ENCODE measurements at regions not wholly inside any gene's neighbourhood (a gene's known extent, or its start where the extent isn't known, plus 50 kb on each side); places are given as distances from the start of the nearest gene placed in this dataset.
"Not testable (repeated sequence)": the region's sequence is repeated elsewhere in the genome, so short reads cannot be mapped to it uniquely, and the experiment has no call there.

- DNase-seq (ENCODE audit: low read depth): peak; percentile 33
These were observed 213.8 kb downstream of the BCAS1 start for GRCh38 chr20:53856300-53857295.

- DNase-seq (ENCODE audit: low read depth): no peak
These were observed 214.7 kb downstream of the BCAS1 start for GRCh38 chr20:53855733-53856132.

- DNase-seq (ENCODE audit: low read depth): not testable (repeated sequence)
These were observed 215.8 kb downstream of the BCAS1 start for GRCh38 chr20:53854609-53854926.

GRCh38 chr20:53853111-53853713 lies 217.2 kb downstream of the BCAS1 start:
- no peak for DNase-seq (ENCODE audit: low read depth)

- no peak for DNase-seq (ENCODE audit: low read depth)
These were observed 217.7 kb downstream of the BCAS1 start for GRCh38 chr20:53852691-53853090.

- DNase-seq (ENCODE audit: low read depth): no peak
These were observed 218.4 kb downstream of the BCAS1 start for GRCh38 chr20:53852014-53852413.

GRCh38 chr20:53850319-53850718 lies 220.1 kb downstream of the BCAS1 start:
- no peak for DNase-seq (ENCODE audit: low read depth)

GRCh38 chr20:53849471-53850059 lies 220.8 kb downstream of the BCAS1 start:
- no peak for DNase-seq (ENCODE audit: low read depth)

- no peak for DNase-seq (ENCODE audit: low read depth)
These were observed 222.1 kb downstream of the BCAS1 start for GRCh38 chr20:53848304-53848703.

GRCh38 chr20:53847837-53848170 lies 222.6 kb downstream of the BCAS1 start:
- DNase-seq (ENCODE audit: low read depth): no peak

GRCh38 chr20:53847139-53847836 lies 223.1 kb downstream of the BCAS1 start:
- peak; percentile 56 for DNase-seq (ENCODE audit: low read depth)

- DNase-seq (ENCODE audit: low read depth): no peak
These were observed 223.8 kb downstream of the BCAS1 start for GRCh38 chr20:53846640-53847039.

- no peak for DNase-seq (ENCODE audit: low read depth)
These were observed 224.4 kb downstream of the BCAS1 start for GRCh38 chr20:53845980-53846379.

- DNase-seq (ENCODE audit: low read depth): no peak
These were observed 226.1 kb downstream of the BCAS1 start for GRCh38 chr20:53844259-53844658.

- no peak for DNase-seq (ENCODE audit: low read depth)
These were observed 226.7 kb downstream of the BCAS1 start for GRCh38 chr20:53843645-53844044.

- no peak for DNase-seq (ENCODE audit: low read depth)
These were observed 227.9 kb downstream of the BCAS1 start for GRCh38 chr20:53842301-53843099.

GRCh38 chr20:53841741-53842140 lies 228.7 kb downstream of the BCAS1 start:
- no peak for DNase-seq (ENCODE audit: low read depth)

GRCh38 chr20:53840532-53840931 lies 229.9 kb downstream of the BCAS1 start:
- DNase-seq (ENCODE audit: low read depth): no peak

GRCh38 chr20:53839423-53840176 lies 230.8 kb downstream of the BCAS1 start:
- peak; percentile 53 for DNase-seq (ENCODE audit: low read depth)

GRCh38 chr20:53838311-53838868 lies 232.0 kb downstream of the BCAS1 start:
- no peak for DNase-seq (ENCODE audit: low read depth)
